ENCODE measurements at regions not wholly inside any gene's neighbourhood (a gene's known extent, or its start where the extent isn't known, plus 50 kb on each side); places are given as distances from the start of the nearest gene placed in this dataset.

DNA sequence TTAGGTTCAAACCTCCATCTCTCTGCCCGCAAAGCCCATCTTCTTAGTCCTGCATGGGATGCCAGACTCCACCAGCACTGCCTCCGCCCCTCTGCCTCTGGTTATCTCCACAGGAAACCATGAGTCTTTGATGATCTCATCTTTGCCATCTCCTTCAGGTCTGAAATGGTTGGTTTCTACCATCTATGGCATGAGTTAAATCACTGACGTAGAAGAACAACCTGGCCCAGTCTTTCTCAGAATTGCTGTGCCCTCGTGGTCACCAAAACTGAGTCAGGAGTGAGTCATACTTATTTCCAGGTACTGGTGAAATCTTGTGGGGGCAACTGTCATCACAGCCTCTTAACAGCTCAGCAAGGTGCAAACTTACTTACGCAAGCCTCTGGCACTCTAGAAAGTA is 468.7 kb upstream of the C16orf82 start:
- TF ChIP-seq, protein P1, sequence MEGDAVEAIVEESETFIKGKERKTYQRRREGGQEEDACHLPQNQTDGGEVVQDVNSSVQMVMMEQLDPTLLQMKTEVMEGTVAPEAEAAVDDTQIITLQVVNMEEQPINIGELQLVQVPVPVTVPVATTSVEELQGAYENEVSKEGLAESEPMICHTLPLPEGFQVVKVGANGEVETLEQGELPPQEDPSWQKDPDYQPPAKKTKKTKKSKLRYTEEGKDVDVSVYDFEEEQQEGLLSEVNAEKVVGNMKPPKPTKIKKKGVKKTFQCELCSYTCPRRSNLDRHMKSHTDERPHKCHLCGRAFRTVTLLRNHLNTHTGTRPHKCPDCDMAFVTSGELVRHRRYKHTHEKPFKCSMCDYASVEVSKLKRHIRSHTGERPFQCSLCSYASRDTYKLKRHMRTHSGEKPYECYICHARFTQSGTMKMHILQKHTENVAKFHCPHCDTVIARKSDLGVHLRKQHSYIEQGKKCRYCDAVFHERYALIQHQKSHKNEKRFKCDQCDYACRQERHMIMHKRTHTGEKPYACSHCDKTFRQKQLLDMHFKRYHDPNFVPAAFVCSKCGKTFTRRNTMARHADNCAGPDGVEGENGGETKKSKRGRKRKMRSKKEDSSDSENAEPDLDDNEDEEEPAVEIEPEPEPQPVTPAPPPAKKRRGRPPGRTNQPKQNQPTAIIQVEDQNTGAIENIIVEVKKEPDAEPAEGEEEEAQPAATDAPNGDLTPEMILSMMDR (IDR thresholded peaks at IDR 0.05) = no peak
- no peak for ATAC-seq (ENCODE audit: low read depth)
- no peak overlapping the region for H3K27ac Mint-ChIP-seq
- H3K9me3 Mint-ChIP-seq = no peaks in the 10 kb centered on the region
- no peak overlapping the region for H3K4me3 Mint-ChIP-seq
- intact Hi-C loops (cut with micrococcal nuclease) = no loop called here
- ChIA-PET POLR2A (no interaction called here), CTCF (no interaction called here)
- no peaks in the 10 kb centered on the region for H3K4me1 Mint-ChIP-seq
- H3K27me3 Mint-ChIP-seq = peaks cover 5% of the 10 kb centered on the region
- DNase-seq = no peak
- no peaks in the 10 kb centered on the region for H3K36me3 Mint-ChIP-seq (ENCODE audit: low read depth)

DNA sequence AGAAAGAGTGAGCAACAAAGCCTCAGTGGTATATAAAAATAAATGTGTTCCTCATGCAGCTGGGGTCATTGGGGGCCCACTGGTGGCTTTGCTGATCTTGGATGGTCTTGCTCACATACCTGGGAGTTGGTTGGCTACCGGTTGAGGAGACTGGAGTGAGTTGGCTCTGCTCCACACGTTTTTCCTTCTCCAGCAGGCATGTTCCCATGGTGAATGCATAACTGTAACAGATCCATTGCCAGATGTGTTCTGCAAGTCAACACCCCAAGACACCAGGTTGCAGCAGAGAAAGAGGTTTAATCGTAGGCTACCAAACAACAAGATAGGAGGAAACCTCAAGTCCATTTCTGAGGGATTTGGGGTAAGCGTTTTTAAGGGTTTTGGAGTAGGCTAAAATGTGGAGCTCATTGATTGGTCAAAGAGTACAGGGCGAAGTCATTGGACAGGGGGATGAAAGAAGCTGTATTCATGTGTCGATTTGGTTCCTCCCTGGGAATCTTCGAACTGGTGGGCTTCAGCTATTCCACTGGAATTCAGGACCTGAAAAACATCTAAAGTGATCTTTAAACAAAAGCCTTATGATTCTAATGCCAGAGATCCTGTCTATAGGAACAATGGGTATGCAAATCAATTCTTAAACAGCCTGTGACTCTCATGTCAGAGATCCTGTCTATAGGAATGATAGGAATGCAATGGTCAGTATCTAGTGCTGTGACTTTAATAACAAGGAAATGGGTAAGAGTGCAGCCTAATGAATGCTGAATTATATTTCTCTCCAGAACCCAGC is 467.5 kb upstream of the C16orf82 start:
- DNase-seq = no peak
- Mint-ChIP-seq H3K4me3 (no peak overlapping the region), H3K27me3 (peaks cover 5% of the 10 kb centered on the region), H3K36me3 (ENCODE audit: low read depth) (no peaks in the 10 kb centered on the region), H3K4me1 (no peaks in the 10 kb centered on the region), H3K27ac (no peak overlapping the region), H3K9me3 (no peaks in the 10 kb centered on the region)
- POLR2A ChIA-PET = no interaction called here
- intact Hi-C loops (cut with micrococcal nuclease) = no loop called here
- ATAC-seq (ENCODE audit: low read depth) = no peak
- TF ChIP-seq, protein P1 (IDR thresholded peaks at IDR 0.05) = no peak
- CTCF ChIA-PET = no interaction called here

DNA sequence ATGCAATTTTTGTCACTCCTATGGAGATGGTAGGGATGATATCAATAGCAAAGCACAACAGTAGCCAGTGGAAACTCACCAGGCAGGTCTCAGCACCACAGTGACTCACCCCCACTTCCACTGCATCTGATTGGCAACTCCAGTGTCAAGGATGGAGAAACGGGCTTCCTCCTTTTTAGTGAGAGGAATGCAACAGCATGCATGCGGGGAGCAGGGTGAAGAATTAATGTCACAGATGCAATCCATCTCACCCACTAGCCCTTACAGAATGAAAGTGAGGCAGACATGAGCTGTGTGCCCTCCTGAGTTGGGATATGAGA is 467.0 kb upstream of the C16orf82 start:
- DNase-seq = no peak
- POLR2A ChIA-PET = no interaction called here
- peaks cover 5% of the 10 kb centered on the region for H3K27me3 Mint-ChIP-seq
- no peak for ATAC-seq (ENCODE audit: low read depth)
- H3K4me3 Mint-ChIP-seq = no peak overlapping the region
- intact Hi-C loops (cut with micrococcal nuclease) = no loop called here
- H3K4me1 Mint-ChIP-seq = no peaks in the 10 kb centered on the region
- CTCF ChIA-PET = no interaction called here
- no peak overlapping the region for H3K27ac Mint-ChIP-seq
- H3K9me3 Mint-ChIP-seq = no peaks in the 10 kb centered on the region
- no peaks in the 10 kb centered on the region for H3K36me3 Mint-ChIP-seq (ENCODE audit: low read depth)
- TF ChIP-seq, protein P1 (IDR thresholded peaks at IDR 0.05) = no peak

DNA sequence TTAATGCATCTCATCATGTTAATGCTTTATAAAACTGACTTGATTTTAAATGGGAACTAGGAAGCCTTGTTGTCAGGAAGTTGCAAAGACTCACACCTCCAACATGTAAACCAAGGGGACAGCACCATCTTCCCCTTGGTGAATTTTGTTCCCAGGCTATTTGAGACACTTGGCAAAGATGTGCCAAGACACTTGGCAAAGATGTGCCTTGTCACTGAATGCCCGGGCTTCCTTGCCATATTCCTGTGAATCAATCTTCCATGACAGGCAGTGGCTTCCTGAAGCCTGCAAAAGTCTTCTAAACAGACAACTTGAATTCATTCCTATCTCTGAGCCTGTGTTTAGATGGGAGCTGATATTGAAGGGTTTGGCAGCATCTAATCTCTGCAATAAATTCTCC is 465.4 kb upstream of the C16orf82 start:
- H3K36me3 Mint-ChIP-seq (ENCODE audit: low read depth) = no peaks in the 10 kb centered on the region
- H3K4me3 Mint-ChIP-seq = no peak overlapping the region
- peaks cover 8% of the 10 kb centered on the region for H3K27me3 Mint-ChIP-seq
- ATAC-seq (ENCODE audit: low read depth) (no peak), DNase-seq (no peak)
- intact Hi-C loops (cut with micrococcal nuclease) = no loop called here
- no peaks in the 10 kb centered on the region for H3K4me1 Mint-ChIP-seq
- TF ChIP-seq, protein P1 (IDR thresholded peaks at IDR 0.05) = no peak
- POLR2A ChIA-PET = no interaction called here
- CTCF ChIA-PET = no interaction called here
- H3K27ac Mint-ChIP-seq = no peak overlapping the region
- H3K9me3 Mint-ChIP-seq = no peaks in the 10 kb centered on the region

DNA sequence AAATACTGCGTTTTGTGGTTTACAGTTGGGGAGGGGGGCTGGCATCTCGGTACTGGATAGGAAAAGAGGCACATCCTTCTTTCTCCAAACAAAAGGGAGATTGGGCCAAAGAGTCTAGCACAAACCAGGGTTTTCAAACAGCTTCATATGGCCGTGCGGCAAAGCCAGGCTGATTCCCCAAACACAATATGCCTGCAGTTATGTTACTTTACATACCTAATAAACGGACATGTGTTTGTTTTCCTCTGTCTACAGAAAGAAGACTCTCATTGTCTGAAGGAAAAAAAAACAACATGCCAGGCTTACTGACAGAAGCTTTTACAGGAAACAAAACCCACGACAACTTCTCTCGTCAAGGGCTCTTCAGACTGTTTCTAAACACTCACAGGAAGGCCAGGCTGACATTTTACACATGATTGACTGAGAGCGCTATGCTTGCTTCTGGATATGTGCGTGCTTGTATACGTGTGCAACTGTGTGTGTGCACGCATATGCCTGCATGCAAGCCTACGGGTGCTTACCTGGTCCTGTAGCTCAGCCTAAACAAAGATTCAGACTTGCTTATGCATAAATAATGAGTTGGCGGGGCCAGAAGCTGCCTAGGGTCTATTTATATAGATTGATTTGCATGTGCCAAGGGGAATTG is 461.0 kb upstream of the C16orf82 start:
- no peak for DNase-seq
- ATAC-seq (ENCODE audit: low read depth) = no peak
- intact Hi-C loops (cut with micrococcal nuclease) = no loop called here
- Mint-ChIP-seq H3K4me1 (no peaks in the 10 kb centered on the region), H3K27ac (no peak overlapping the region), H3K9me3 (no peaks in the 10 kb centered on the region), H3K4me3 (no peak overlapping the region), H3K36me3 (ENCODE audit: low read depth) (no peaks in the 10 kb centered on the region), H3K27me3 (peaks cover 5% of the 10 kb centered on the region)
- TF ChIP-seq, protein P1 (IDR thresholded peaks at IDR 0.05) = no peak
- ChIA-PET CTCF (no interaction called here), POLR2A (no interaction called here)

Measured in activated B cell treated with CpG ODN at 0.5 μM for 24 hours (primary cell).